Gastroesophageal sphincter (tissue), 3 donors: ENCODE measurements at regions not wholly inside any gene's neighbourhood (a gene's known extent, or its start where the extent isn't known, plus 50 kb on each side); places are given as distances from the start of the nearest gene placed in this dataset.

Experiments
- EP300 ChIP-seq: sonication (generic); formaldehyde crosslinking; IDR thresholded peaks from one replicate; pipeline ENCODE4 v1.6.1; 2017; ENCODE audit warnings: antibody characterized with exemption, mild to moderate bottlenecking
- TF ChIP-seq, protein P1 (sequence below), 4 experiments: fragments of 200-600 bp in 2 of 4; fragments of 450-650 bp in 2 of 4; sonication (generic) in 1 of 4; IDR thresholded peaks; one replicate each; pipeline ENCODE4 v1.5.1; 2017 to 2019; ENCODE audit warnings: antibody characterized with exemption in 4 of 4, mild to moderate bottlenecking in 2 of 4, moderate library complexity in 2 of 4

DNA sequence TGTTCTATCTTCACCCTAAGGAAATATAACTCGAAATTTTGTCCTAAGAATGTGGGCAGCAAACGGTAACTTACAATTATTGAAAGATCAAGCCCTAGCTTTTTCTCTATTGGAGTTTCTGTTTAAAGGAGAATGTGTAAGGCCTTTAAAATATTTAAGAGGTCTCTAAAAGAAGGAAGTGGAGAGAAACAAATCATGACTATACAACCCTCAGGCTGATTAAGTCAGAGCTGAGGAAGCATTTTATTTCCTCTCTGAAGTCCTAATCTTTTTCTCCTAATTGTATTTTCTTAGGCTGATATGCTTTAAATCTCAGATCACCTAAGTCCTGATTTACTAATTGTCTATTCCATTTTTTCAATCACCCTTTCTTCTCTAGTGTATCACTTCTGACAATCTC is 1708.8 kb upstream of the C9orf72 start:
- TF ChIP-seq, protein P1, sequence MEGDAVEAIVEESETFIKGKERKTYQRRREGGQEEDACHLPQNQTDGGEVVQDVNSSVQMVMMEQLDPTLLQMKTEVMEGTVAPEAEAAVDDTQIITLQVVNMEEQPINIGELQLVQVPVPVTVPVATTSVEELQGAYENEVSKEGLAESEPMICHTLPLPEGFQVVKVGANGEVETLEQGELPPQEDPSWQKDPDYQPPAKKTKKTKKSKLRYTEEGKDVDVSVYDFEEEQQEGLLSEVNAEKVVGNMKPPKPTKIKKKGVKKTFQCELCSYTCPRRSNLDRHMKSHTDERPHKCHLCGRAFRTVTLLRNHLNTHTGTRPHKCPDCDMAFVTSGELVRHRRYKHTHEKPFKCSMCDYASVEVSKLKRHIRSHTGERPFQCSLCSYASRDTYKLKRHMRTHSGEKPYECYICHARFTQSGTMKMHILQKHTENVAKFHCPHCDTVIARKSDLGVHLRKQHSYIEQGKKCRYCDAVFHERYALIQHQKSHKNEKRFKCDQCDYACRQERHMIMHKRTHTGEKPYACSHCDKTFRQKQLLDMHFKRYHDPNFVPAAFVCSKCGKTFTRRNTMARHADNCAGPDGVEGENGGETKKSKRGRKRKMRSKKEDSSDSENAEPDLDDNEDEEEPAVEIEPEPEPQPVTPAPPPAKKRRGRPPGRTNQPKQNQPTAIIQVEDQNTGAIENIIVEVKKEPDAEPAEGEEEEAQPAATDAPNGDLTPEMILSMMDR (IDR thresholded peaks at IDR 0.05), result no peak
- no peak for TF ChIP-seq EP300
